HUDEP-2 (cell line): ENCODE measurements at regions not wholly inside any gene's neighbourhood (a gene's known extent, or its start where the extent isn't known, plus 50 kb on each side); places are given as distances from the start of the nearest gene placed in this dataset.

Experiments
- DNase-seq, 76 experiments: peaks; one replicate each; lab custom pipeline; 2025; ENCODE audit not compliant: unreplicated experiment in 76 of 76; lab: John Stamatoyannopoulos, UW

DNA sequence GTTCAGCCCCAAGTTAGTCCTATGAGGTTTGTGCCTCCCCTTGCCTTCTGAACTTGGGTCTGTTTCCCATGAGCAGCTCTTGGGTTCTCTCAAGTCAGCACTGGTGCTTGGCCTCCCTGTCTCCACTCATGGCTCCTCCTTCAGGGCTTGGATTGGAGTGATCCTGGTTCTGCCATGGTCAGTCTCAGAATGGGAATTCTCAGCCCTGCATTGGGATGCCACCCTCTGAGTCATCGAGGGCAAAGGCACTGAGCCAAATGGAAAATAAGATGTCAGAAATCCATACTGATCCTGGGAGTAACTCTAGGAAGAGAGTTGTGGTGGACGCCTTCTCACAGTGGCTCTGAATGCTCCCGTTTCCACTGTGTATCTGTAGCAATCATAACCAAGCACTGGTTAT, 233.4 kb upstream of the HABP2 start:
- DNase-seq: no peak

DNA sequence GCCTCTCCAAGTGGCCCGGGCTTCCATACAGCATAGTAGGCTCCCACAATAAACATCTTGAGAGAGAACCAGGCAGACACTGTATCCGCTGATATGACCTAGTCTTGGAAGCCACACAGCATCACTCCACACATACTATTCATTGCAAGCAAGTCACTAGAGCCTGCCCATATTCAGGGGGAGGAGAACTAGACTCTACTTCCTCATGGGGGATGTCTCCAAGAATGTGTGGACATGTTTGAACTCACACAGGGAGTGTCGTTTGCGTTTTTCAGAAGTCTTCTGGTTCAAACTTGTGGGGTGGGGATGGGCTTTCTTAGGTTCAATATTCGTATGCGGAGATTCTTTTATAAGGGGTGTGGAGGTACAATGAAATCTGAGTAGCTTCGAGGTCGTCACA, 232.6 kb upstream of the HABP2 start:
- no peak for DNase-seq

DNA sequence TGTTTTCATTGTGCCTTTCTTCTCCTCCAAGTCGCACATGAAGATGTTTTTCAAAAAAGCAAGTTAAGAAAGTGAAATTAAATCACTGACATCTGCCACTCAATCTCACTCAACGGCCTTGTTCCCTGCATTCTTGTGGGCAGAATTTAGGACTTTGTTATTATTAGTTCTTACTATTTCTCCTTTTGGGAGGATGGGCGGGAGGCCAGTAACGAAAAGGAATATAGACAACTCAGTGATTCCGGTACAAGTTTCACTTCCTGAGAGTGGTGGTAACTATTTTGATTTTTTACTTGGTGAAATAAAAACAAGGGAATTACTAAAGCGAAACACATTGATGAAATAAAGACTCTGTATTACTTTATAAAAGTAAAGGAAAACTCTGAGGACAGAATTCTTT, 231.9 kb upstream of the HABP2 start:
- DNase-seq: no peak

DNA sequence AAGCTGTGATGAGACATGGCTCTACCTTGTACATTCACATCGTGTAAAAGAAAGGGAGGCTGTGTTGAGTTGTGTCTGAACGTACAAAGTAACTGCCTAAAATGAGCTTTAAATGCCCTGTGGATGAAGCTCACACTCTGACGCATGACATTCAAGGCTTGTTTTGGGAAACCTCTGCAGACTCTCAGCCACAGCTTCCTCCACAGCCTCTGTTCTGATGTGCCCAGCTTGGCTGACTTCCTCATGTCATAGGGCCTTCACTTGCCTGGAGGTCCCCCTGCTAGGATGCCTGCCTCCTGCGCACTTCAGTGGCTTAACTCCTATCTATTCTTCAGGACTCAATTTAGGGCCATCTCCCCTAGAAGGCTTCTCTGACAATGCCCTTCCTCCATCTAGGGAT, 230.0 kb upstream of the HABP2 start:
- no peak for DNase-seq

DNA sequence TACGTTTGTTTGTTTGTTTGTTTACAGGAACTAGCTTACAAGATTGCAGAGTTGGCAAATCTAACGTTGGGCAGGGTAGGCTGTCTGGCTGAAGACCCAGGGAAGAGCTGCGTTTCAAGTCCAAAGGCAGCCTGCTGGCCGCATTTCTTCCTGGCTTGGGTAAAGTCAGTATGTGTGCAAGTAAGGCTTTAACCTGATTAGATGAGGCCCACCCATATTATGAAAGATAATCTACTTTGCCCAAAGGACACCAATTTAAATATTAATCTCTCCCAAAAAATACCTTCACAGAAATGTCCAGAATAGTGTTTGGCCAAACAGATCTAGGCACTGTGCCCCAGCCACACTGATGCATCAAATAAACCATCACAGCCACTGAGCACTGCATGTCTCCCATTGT, 228.9 kb upstream of the HABP2 start:
- no peak for DNase-seq

DNA sequence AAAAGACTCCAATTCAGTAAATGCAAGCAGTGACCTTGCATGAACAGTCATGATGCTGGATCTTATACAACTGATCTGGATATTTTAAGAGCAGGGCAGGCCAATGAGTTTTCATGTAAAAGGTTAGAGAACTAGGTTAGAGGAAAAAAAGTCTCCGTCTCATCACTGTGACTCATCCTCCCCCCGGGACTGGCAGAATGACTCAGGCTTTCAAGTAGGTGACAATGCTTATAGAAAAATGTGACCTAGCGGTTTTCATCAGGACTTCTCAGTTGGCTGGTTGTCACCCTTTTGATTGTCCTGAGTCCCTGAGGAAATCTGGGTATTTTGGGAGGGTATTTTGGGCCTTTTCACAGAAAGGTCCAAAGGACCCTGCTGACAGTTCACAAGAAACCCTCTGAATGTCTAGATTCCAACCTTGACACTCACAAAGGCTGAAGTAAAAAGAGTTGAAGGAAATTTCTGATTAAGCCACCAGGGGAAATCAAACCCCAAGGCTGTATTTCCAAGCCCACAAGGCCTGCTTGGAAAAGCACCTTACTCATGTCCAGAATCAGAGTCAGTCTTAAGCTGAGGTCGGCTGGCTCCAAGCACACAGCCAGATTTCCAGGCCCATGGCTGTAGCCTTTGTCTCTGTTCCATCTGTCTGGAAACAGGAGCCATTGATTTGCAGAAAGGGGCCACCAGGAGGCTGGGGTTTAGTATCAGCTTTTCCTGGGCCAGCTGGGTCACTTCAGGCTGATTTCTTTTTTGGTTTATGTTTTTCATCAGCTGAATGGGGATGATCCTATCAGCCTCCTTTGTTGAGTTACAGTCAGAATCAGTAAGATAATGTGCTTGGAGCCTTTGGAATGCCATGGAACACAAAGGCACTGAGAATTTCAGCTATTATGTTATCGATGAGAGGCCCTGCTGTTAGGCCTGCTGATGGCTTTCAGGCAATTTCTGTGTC, 226.4 kb upstream of the HABP2 start:
- DNase-seq: peak in 13 of 76 experiments; percentile 1 to 30 (median 5)

DNA sequence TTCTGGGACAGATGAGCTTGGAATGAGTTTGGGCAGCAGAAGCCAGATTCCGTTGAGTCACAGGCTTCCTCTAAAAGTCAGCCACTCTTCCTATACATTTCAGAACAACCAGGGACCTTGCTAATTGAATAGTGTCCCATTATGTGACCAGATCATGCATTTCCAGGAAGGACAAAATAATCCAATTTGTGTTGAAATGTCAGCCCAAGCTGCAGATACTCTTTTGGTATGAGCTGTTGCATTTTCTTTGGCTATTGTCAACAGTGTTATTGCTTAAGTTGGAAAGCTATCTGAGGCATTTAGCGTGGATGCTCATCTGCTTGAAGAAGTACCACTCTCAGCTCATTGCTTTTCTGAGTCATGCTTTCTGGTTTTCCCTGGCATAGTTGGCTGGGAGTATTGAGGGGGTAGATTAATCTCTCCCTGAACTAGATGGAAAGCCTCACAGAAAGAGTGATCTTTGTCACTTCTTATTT, 223.7 kb upstream of the HABP2 start:
- no peak for DNase-seq

DNA sequence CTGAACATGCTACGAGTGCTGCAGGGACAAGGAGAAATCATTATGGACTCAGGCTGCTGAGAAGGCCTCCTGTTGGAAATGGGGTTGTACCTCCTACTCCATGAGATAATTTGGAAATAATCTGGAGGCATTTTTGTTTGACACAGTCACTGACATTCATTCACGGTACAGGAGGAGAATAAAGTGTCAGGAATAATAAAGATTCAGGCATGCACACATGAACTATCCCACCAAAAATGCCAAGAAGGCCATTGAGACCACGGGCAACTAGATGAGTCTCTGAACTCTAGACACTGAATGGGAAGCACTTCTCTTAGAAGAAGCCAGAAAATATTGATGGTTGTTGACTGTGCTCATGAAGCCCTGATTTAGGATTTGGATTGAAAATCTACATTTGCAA, 220.9 kb upstream of the HABP2 start:
- no peak for DNase-seq

DNA sequence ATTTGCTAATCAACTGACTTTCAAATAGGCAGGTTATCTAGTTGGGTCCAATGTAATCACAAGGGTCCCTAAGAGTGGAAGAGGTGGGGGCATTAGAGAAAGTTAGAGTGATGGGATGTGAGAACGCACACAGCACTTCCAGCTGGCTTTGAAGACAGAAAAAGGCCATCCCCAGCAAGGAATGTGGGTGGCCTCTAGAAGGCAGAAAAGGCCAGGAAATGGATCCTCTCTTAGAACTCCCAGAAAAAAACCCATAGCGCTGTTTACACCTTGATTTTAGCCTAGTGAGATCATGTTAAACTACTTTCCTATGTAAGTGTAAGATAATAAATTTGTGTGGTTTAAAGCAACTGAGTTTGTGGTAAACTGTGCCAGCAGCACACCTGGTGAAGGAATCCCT, 219.5 kb upstream of the HABP2 start:
- DNase-seq: no peak

DNA sequence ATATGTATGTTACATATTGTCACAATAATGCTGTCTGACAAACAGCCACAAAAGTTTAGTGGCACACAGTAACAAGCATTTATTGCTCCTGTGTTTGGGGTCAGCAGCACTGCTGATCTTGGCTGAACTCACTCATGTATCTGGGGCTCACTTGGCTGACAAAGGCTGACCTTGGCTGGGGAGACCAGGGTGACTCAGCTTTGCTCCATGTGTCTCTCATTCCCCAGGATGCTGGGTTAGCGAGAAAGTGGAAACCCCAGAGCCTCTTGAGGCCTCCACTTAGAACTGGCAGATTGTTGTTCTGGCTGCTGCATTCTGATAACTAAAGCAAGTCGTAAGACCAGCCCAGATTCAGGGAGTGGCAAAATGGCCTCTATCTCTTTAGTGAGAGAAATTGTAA, 217.3 kb upstream of the HABP2 start:
- DNase-seq: no peak

DNA sequence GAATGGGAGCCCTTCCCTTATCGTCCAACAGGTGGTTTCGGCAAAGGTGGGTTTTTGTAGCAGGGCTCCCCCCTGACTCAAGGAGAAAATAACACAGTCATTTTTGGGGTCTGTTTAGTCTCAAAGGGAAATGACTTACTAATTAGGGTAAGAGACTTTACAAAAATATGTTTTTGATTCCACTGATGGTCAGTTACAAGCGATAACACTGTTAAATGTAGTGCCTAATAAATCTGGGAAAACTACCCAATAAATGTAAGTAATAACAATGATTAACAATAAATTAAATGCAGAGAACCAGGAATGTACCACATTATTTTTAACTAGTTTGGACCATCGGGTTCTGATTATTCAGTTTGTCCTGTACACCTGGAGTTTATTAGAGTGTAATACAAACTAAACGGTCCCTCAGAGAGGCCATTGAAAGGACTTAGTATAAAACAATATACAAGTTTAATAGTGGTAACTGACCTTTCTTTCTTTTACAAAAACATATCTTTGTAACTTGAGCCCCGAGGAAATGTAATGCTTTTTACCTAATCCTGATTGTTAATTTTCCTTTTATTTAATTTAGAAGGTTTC, 216.2 kb upstream of the HABP2 start:
- DNase-seq: no peak

DNA sequence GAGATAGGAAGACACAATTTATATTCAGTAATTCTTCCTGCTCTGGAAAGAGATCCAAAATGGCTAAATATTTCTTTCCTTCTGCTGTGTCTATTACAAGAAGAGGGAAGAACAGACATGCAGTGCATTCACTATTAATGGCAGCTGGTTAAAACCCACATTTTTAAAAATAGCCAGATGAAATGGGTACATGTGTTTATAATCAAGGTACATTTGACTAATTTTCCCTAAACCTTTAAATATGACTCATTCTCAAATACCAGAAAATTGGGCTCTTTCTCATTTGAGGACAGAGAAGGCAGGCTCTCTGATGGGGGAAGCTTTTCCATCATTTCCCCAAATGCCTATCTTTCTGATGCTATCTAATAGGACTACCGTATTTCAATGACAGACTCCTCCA, 215.7 kb upstream of the HABP2 start:
- DNase-seq: no peak

DNA sequence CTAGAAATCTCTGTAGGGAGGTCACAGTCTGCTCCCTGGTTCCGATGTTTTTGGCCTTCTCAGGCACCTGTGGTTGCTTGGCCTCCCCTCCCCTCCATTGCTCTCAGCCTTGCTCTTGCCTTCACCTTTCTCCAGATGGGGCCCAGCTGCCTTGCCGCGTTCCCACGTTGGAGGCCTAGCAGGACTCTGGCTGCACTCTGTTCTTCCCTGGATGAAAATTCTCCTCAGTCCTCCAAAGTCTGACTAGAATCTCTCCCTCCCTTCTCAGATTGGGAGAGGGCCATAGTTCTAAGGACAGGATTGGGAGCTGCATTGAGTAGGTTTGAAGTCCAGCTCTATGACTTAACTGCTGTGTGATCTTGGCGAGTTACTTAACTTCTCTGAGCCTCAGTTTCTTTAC, 213.7 kb upstream of the HABP2 start:
- no peak for DNase-seq

DNA sequence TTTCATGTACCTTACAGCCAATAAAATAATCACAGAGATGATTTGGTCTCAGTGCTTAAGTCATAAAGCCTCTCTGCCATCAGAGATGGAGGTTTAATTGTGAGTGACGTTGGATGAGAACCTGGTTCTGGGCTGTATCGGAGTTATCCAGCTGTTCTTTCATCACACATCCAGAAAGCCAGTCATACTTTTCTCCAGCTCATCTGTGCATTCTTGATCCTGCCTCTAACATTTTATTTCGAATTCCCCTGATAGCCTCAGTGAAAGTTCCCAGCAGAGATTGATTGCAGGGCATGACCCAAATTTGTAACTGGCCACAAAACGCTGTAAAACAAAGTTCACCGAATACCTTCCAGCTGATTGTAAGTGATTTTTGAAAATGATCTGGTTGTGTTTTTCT, 212.6 kb upstream of the HABP2 start:
- no peak for DNase-seq

DNA sequence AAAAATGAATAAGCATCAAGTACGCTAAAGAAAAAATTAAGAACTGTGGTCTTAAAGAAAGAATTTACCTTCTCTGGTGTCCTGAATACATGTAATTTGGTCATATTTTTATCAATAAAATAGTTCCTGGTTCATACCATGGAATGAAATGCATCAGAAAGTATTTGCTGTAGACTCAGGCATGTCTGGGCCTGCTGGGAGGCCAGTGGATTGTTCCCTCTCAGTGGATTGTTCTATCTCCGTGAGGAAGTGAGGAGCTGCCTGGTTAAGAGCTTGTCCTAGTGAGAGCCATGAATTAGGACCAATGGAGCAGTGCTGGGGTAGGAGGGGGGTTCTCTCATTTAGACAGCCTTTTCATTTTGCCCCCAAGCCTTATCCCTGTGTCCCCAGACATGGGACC, 211.7 kb upstream of the HABP2 start:
- no peak for DNase-seq

DNA sequence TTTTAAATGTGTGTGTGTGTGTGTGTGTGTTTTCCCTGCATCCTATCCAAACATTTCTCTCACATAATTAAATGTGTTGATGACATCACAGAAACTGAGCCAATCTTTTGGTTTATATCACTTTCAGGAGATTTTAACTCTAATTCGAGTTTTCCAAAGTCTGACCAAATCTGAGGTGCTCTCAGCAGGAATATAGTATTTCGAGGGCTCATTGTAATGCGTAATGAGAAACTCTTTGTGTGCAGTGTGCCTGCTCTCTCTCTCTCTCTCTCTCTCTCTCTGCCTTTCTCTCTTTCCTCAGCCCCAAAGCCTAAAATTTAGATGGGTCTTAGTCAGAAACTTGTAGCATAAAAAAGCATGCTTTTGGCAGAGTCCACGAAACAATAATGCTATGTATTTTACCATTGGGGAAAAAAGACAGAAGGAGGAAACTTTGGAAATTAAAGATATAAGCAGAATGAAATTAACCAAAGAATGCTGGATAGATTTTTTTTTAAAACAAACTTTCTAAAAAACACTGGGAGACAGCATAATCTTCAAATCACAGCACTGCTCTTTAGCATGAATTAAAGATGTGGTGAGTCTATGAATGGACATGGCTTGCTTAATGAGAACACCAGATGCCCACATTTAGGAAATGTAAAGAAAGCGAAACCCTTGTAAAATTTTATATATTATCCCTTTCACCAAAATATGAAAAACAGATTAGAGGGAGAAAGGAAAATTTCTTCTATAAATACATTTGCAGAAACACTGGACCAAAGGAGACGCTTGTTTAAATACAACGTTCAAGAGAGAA, 206.8 kb upstream of the HABP2 start:
- no peak for DNase-seq

DNA sequence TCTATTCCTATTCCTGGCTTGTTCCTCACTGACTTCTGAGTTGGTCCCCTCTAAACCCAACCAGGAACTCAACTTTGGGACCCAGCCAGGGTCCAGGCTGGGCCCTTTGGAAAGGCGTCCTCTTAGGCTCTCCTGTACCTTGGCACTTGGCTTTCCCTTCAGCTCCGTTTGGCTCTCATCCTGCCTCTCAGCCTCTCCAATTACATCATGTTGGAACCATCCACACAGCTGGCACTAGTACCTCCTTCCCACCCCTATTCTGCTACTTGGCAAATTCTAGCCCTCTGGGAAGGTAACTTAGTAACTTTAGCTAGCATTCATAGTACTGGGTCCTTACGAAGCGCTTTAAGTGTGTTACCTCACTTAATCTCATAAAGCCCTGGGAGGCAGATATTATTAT, 205.3 kb upstream of the HABP2 start:
- no peak for DNase-seq

DNA sequence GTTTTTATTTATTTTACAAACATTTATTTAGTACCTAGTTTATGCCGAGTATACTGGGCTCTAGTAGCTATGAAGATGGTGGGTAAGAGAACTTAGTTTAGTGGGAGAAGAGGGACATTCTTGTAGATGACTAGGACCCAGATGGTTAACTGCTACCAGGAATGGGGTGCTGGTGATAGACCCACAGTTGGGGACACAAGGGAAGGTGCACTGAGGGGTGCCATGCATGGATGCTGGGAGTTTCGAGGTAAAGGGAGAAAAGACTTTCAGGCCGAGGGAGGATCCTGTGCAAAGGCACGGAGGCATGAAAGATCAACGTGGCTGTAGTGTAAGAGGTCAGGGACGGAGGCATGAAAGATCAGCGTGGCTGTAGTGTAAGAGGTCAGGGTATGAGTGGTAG, 204.2 kb upstream of the HABP2 start:
- DNase-seq: no peak

DNA sequence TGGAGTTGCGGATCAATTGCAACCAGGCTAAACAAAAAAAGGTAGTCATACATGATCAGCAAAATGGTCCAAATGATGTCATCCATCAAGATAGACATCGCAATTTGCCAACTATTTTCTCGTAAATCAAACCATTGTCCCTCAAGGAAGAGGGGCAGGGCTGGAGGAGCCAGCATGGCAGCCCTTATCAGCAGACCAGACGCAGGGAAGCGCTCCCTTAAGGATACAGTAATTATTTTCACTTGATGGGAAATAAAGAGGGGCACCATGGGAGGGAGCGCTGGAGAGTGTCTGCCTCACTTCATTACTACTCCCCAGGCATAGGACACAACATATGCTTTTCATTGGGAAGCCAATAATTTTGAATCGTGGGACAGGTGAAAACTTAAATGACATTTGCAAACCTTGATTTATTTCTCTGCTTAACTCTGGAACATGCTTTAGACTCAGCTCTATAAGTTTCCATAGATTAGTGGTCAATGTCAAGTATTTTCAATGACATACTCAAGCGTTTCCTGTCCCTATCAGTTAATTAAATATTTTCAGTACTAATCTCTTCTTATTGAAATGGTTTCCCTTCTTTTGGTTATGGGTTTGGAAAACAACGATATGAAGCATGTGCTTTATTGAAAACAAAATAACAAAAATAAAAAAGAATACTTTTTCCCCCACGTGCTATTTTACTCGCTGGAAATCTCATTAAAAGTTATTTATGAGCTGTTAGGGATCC, 202.4 kb upstream of the HABP2 start:
- no peak for DNase-seq

DNA sequence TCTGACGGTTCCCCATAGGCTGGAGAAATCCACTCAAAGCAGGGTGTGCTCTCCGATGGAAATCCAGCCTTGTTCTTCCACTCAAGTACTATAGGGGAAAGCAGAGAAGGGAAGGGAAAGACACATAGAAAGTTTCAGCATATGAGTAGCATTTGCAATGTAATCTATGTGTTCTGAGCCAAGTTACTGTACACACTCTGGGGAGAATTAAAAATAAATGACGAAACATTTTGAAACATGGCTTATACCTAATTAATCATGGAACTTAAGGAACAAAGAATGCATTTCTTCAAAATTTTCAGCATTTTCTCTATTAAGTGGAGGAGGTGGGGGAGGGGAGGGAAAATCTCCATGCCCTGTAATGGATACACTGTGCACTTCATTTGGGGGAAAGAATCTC, 198.1 kb upstream of the HABP2 start:
- DNase-seq: no peak
